ENCODE measurements at regions not wholly inside any gene's neighbourhood (a gene's known extent, or its start where the extent isn't known, plus 50 kb on each side); places are given as distances from the start of the nearest gene placed in this dataset.

- DNase-seq (ENCODE audit: low read depth, low spot score) = no peak
- Mint-ChIP-seq H3K9me3 (no peaks in the 10 kb centered on the region), H3K36me3 (ENCODE audit: low read depth) (no peaks in the 10 kb centered on the region), H3K4me1 (no peaks in the 10 kb centered on the region), H3K4me3 (no peak overlapping the region), H3K27me3 (ENCODE audit: low read depth) (peaks cover 71% of the 10 kb centered on the region), H3K27ac (ENCODE audit: unreplicated experiment) (no peak overlapping the region)
- no peak for TF ChIP-seq CTCF (conservative IDR thresholded peaks at IDR 0.05)
Measured at GRCh38 chr2:20914087-20914486, 91.2 kb upstream of the LDAH start.

DNA sequence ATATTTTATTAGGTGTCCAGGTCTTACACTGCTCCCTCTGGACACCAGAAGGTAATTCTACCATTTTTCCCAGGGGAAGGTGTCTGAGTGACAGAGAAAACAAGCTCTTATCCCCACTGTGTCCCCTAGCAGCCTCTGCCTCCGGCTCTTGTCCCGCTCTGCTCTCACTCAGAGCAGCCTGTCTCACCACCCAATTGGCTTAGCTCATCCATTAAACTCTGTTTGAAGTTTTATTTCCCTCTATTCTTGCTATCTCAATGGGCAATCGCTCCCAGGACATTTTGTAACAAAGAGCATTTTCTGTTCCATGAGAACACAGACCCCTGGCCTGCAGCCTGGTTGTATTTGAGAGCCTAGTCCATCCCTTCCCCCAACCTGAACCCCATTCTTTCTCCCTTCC, 90.6 kb upstream of the LDAH start:
- no peak for DNase-seq (ENCODE audit: low read depth, low spot score)

GRCh38 chr2:20900052-20900636, 77.2 kb upstream of the LDAH start:
- Mint-ChIP-seq H3K27me3 (ENCODE audit: low read depth) (peaks cover 79% of the 10 kb centered on the region), H3K4me1 (no peaks in the 10 kb centered on the region), H3K4me3 (no peak overlapping the region), H3K27ac (ENCODE audit: unreplicated experiment) (no peak overlapping the region), H3K9me3 (peaks cover 3% of the 10 kb centered on the region), H3K36me3 (ENCODE audit: low read depth) (no peaks in the 10 kb centered on the region)
- no peak for TF ChIP-seq CTCF (conservative IDR thresholded peaks at IDR 0.05)
- no peak for DNase-seq (ENCODE audit: low read depth, low spot score)

More for the DNA sequence above, 90.6 kb upstream of the LDAH start:
- Mint-ChIP-seq H3K4me1 (no peaks in the 10 kb centered on the region), H3K4me3 (no peak overlapping the region), H3K27me3 (ENCODE audit: low read depth) (peaks cover 72% of the 10 kb centered on the region), H3K36me3 (ENCODE audit: low read depth) (no peaks in the 10 kb centered on the region), H3K27ac (ENCODE audit: unreplicated experiment) (peak overlapping the region; percentile 53), H3K9me3 (no peaks in the 10 kb centered on the region)
- no peak for TF ChIP-seq CTCF (conservative IDR thresholded peaks at IDR 0.05)

GRCh38 chr2:20897874-20898453, 75.1 kb upstream of the LDAH start:
- Mint-ChIP-seq H3K27me3 (ENCODE audit: low read depth) (peaks cover 84% of the 10 kb centered on the region), H3K4me3 (no peak overlapping the region), H3K27ac (ENCODE audit: unreplicated experiment) (no peak overlapping the region), H3K36me3 (ENCODE audit: low read depth) (no peaks in the 10 kb centered on the region), H3K4me1 (no peaks in the 10 kb centered on the region), H3K9me3 (peaks cover 3% of the 10 kb centered on the region)
- no peak for TF ChIP-seq CTCF (conservative IDR thresholded peaks at IDR 0.05)
- no peak for DNase-seq (ENCODE audit: low read depth, low spot score)

- DNase-seq (ENCODE audit: low read depth, low spot score) = no peak
- no peaks in the 10 kb centered on the region for H3K36me3 Mint-ChIP-seq (ENCODE audit: low read depth)
- H3K9me3 Mint-ChIP-seq = peaks cover 3% of the 10 kb centered on the region
- no peak for TF ChIP-seq CTCF (conservative IDR thresholded peaks at IDR 0.05)
- no peak overlapping the region for H3K27ac Mint-ChIP-seq (ENCODE audit: unreplicated experiment)
- no peak overlapping the region for H3K4me3 Mint-ChIP-seq
- H3K4me1 Mint-ChIP-seq = no peaks in the 10 kb centered on the region
- H3K27me3 Mint-ChIP-seq (ENCODE audit: low read depth) = peaks cover 86% of the 10 kb centered on the region
Measured at GRCh38 chr2:20897047-20897446, 74.1 kb upstream of the LDAH start.

All from neural crest cell (in vitro differentiated cells).